Stimulated activated CD8-positive, alpha-beta memory T cell treated with anti-CD3 and anti-CD28 coated beads, Interleukin-2, amount 100 ng/mL, for 48 hours (primary cell): ENCODE measurements at regions not wholly inside any gene's neighbourhood (a gene's known extent, or its start where the extent isn't known, plus 50 kb on each side); places are given as distances from the start of the nearest gene placed in this dataset.
"Not testable (repeated sequence)": the region's sequence is repeated elsewhere in the genome, so short reads cannot be mapped to it uniquely, and the experiment has no call there.

Source experiments
- DNase-seq, 2 donors: peaks; one replicate each; pipeline ENCODE4 v3.0.0-alpha.2; 2020; ENCODE audit warnings: low read depth in 2 of 2

DNA sequence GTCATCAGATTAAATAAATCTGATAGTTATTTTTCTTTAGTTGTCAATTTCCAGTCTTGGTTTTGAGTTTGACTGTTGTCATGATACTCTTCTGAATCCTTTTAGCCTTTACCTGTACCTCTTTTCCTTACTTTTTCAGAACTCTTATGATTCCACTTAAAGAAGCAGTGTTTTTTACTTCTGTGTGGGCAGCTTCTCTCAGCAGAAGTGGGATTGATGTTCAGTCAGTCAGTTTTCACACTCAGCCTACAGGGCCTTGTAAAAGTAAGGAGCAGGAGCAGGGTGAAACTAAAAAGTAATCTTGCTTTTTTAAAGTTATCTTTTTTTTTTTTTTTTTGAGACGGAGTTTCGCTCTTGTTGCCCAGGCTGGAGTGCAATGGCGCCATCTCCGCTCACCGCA is 75.1 kb downstream of the HAUS1 start:
- DNase-seq = no peak

DNA sequence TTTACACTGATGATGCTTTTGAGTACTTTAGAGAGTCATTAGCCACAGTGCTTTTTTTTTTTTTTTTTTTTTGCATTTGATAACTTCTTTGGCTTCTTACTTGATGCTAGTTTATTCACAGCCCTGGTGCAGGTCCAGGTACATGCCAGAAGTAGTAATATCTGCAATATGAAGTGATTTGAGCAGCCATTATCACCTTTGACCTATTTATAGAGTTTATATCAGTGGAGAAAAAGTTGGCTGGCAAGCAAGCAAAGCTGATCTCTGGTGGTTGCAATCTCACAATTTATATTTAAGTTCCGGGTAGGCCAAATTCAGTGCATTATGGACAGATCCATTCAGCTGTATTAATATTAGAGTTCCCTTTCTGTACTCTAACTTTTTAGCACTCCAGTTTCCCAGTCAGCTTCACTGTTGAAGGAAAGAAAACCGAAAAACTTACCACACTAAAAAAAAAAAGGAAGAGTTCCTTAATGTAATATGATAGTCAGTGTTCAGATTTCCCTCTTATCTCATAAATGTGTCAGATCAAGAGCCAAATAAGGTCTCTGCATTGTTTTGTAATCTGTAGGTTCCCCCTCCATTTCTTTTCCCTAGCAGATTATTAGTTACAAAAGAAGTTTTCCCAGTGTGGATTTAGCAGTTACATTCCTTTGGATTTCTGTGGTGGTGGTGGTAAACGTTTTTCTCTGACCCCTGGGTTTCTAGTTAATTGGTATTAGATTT is 78.6 kb downstream of the HAUS1 start:
- no peak for DNase-seq

DNA sequence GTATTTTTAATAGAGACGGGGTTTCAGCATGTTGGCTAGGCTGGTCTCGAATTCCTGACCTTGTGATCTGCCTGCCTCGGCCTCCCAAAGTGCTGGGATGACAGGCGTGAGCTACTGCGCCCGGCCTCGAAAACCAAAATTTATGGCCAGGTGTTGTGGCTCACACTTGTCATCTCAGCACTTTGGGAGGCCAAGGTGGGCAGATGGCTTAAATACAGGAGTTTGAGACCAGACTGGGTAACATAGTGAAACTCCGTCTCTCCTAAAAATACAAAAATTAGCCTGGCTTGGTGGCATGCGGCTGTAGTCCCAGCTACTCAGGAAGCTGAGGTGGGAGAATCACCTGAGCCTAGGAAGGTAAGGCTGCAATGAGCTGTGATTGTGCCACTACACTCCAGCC is 80.1 kb downstream of the HAUS1 start:
- DNase-seq = not testable (repeated sequence)

DNA sequence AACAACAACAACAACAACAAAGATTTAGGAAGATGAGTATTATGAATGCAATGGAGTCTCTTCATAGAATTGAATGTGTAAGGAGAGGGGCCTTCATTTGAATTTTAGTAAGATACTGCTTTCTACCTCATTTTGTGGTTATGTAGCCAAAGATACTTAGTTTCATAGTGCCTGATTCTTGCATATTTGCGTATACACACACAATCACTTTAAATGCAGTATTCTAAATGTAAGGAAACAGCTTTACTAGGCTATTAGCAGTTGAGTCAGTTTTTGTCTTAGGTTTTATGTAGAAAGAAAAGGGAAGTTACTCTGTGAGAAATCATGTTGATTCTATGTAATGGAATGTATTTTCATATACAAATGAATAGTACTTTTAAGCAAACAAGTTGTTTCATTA is 80.5 kb downstream of the HAUS1 start:
- DNase-seq = no peak

DNA sequence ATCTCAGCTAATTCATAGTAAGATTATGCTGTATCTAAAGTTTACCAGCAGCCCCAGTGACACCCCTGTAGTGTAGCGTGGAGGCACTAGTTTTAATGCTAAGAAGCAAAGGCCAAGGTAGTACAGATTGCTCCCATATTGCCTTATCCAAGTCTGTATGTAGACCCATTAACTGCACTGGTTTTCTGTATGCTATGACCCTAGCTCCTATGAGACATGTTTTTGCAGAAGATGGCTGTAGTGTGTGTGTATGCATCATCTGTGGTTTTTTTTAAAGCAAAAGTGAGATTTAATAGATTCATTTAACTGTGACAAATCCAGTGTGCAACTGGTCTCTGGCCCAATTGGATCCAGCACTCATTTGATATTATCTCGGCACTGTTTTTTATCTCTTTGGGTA is 86.5 kb downstream of the HAUS1 start:
- DNase-seq = no peak

DNA sequence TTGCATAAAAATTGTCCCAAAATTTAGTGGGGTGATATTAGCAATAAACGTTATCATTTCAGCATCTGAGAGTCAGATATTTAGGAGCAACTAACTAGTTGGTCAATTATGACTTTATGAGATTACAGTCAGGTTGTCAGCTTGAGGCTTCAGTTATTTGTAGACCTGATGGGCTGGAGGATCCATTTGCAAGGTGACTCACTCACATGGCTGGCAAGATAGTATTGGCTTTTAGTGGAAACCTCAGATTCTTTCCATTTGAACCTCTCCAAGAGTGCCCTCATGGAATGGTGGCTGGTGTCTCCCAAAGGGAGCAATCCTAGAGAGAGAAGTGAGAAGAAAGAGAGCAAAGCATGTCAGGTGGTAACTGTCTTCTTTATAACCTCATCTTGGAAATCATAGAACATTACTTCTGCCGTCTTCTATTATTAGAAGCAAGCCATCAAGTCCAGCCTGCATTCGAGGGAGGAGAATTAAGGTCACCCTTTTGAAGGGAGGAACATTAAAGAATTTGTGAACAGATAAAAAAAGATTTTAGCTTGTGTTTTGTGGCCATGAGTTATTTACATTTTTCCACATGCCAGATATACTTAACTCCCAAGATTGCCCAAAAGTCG is 92.5 kb downstream of the HAUS1 start:
- no peak for DNase-seq

DNA sequence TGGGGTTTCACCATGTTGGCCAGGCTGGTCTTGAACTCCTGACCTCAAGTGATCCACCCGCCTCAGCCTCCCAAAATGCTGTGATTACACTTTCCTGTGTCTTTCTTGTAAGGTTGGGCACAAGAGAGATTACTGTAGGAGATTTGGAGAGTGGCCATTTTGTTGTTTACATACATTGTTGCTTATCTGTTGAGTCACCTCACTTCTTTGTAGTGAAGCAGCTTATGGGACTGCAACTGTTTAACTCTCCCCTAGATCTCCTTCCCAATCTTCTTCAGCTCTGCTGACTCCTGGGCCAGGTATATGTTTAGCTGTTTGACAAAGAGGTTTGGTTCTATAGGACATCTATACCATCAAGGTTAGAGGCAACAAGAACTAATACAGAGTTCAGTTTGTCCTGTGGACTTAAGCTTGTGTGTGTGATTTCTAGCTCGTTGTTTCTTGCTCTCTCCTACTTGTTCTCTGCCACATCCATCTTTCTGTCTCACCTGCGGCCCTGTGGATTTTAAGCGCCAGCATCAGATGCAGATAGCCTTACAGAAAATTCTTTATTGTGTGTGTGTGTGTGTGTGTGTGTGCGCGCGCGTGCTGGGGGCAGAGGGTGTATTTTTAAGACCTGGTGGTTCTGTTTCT is 95.4 kb downstream of the HAUS1 start:
- DNase-seq = no peak

DNA sequence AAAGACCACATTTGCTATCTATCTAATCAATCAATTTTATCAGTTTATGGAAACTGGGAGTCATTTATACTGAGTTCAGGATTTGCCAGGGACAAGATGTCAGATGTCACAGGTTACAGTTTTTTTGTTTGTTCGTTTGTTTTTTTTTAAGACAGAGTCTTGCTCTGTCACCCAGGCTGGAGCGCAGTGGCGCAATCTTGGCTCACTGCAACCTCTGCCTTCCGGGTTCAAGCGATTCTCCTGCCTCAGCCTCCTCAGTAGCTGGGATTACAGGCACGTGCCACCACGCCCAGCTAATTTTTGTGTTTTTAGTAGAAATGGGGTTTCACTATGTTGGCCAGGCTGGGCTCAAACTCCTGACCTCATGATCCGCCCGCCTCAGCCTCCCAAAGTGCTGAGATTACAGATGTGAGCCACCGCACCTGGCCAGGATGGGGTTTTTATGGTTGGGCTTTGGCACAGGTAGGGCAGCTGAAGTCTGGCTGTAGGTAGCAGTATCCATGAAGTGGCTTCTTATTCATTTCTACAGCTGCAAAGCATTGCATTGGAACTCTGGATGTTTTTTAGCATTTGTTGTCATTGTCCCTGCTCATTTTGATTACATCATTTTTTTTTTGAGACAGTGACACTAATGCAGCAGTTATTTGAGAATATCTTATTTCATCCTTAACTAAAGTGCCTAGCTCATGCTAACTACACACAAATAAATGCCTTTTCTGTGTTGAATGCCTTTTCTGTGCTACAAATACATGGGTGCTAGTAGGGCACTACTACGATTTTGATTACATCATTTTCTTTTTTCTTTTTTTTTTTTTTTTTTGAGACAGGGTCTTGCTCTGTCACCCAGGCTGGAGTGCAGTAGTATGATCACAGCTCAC is 96.2 kb downstream of the HAUS1 start:
- not testable (repeated sequence) for DNase-seq

DNA sequence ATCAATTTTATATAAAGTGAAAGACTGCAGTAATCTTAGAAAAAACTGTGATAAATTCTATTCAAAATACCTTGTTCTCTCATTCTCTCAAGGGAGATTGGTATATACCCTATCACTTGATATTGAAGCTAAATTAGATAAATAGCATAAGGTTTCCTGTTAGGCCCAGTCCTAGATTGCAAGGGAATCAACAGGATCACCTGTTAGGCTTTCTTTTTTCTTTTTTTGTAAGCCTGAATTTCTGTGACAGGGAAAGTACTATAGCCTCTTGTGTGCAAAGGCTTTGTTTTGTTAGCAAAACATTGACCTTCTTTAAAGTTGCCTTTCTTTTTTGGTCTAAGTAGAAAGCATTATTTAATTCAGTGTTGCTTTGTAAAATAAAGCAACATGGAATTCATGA is 100.0 kb downstream of the HAUS1 start:
- no peak for DNase-seq

DNA sequence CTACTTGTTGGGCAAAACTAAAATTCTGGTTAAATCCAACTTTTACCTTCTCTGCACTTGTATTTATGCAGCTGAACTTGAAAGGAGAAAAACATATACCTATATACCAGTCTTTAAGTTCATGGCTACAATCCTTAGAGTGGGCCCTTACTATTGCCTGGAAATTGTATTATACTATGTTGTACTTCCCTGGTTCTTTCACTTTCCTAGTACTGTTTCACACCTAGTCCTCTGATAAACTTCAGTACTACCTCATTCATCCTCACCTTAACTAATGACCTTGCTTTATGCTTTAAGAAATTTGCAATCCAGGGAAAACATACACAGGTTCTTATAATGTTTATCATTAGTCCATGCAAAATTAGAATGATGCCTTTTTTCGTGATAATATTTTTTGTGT is 103.8 kb downstream of the HAUS1 start:
- no peak for DNase-seq

DNA sequence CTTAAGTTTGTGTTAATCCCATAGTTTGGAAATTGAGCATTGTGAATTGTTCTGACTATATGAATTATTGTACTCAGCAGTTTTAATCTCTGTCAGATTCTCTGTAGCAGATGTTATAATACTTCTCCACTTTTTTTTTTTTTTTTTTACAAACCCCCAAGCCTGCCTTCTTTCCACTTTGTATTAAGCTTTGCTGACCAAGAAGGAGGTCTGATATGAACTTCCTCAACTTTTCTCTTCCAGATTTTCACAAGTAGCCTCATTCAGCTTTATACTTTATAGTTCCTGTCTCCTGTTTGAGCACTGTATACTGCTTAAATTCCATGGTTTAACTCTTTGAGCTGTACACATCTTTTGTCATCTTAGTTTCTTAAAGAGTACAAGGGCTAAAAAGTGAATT is 105.0 kb downstream of the HAUS1 start:
- no peak for DNase-seq

DNA sequence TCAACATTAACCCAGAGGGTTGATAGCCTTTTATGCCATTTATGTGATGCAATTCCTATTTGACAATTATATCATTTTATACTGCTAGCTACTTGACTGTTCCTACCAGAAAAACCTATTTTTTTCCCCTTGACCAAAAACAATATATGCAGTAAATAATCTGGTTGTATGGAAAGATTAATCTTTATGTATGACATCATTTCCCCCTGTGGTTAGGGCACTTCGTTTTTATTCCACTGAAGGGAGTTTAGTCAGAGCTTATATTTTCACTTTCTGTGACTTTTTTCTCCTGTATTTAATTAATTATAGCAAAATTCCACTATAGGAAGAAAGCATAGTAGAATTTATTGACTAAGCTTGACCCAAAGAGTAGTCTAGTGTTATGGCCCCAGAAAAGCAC is 107.6 kb downstream of the HAUS1 start:
- no peak for DNase-seq

DNA sequence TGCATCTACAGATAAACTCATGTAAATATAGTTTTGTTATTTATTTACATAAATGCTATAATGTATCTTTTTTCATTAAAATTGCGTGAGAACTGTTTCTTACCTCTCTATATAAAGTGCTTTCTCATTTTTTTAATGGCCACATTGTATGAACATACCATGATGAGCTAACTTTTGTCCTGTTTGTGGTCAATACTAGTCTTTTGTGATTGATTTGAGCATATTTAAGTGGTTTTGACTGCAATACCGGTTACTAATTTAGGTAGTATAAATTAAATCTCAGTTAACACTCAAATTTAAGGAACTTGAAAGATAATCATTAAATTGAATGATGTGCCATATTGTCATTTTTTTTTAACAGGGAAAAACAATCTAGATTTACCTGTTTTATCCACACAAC is 108.2 kb downstream of the HAUS1 start:
- no peak for DNase-seq

DNA sequence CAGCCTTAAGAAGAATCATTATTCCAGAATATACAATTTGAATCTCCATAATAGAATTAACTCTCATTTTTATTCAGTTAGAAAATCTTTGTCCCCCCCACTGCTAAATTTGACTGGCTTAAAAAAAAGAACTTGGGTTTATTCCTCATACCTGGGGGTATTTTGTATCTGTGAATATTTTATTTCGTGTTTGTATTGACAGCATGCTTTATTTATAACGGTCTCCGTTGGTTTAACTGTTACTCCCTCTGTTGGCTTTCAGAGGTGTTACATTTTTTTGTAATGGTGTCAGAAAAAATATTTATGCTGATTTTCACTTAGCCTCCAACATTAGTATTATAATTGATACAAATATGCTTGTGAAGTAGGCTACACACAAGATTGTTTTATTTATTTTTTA is 109.1 kb downstream of the HAUS1 start:
- no peak for DNase-seq

DNA sequence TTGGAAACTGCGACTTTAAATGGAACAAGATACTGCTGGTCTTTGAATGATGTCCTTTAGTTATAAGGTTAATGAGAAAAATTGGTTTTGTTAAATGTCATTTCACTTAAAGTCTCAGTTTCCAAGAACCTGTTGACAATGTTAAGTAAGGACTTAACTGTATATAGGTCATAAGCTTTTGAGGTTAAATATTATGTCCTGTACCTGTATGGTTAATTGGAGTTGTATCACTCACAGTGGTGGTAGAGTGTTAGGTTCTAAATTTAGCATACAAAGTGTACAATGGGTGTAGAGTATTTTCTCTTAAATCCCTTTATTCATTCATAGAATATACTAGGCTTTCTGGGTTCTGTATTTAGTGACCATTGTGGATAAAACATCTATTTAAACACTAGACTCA is 110.2 kb downstream of the HAUS1 start:
- no peak for DNase-seq

DNA sequence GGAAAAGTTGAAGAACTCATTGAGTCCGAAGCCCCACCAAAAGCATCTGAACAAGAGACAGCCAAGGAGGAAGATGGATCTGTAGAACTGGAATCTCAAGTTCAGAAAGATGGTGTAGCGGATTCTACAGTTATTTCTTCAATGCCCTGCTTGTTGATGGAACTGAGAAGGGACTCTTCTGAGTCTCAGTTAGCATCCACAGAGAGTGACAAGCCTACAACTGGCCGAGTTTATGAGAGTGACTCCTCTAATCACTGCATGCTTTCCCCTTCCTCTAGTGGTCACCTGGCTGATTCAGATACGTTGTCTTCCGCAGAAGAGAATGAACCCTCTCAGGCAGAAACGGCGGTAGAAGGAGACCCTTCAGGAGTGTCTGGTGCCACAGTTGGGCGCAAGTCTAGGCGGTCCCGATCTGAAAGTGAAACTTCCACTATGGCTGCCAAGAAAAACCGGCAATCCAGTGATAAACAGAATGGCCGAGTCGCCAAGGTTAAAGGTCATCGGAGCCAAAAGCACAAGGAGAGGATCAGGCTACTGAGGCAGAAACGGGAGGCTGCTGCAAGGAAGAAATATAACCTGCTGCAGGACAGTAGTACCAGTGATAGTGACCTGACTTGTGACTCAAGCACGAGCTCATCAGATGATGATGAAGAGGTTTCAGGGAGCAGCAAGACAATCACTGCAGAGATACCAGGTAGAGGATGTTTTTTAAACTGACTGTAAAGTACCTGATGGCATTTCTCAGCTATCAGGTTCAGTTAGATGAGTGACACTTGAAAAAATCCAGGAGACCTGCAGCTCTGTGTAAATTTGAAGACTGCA is 111.9 kb downstream of the HAUS1 start:
- no peak for DNase-seq

DNA sequence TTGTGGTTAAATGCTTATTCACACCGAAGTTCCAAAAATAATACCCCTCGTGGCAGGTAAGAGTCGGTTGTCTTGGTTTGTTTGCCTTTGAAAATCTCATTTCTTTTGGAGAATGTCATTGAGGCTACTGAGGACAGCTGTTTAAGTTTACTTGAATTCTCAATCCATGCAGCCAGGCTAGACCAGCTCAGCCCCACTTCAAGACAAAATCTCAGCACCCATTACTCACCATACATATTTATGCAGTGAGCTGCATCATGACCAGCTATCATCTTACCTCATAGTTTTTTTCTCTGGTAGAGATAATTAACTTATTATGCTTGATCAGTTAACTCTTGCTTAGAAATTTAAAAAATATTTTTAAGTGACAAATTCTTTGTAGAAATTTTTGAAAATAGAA is 115.9 kb downstream of the HAUS1 start:
- DNase-seq = no peak

DNA sequence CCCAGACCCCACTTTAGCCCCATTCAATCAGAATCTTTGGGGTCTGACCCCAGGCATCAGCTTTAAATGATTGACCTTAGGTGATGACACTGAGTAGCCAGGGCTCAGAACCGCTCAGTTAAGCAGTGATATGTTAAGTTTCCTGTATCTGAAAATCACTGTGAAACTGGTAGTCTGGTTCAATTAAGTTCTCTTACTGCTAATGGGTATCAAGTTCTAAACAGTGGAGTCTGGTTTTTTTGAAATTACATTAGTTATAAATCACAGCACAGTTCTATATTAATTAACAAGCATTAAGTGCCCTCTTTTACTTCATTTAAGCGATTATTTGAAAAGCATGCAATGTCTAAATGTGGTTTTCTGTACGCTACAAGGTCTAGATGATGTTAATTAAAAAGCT is 117.9 kb downstream of the HAUS1 start:
- DNase-seq = no peak

DNA sequence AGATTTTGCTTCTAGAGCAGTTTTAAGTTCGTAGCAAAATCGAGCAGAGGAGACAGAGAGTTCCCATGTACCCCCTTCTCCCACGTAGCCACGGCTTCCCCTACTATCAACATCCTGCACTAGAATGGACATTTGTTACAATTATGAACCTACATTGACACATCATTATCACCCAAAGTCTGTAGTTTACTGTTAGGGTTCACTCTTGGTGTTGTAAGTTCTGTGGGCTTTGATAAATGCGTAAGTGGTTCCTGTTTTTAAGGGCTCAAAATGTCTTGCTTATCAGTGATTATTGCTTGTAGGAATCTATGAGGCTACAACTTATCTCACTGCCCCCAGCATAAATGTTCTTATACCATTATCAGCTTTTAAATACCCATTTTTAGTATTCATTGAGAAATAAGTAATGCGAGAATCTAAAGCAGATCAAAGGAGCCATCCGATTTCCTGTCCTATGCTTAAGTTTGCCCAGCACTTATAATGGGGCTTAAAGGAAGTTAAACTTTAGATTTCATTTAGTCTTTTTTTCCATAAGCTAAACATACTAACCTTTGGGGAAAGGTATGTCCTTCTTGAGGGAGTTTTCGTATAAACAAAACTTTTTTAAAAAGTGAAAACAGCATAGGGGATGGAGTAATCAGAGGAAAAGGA is 118.7 kb downstream of the HAUS1 start:
- no peak for DNase-seq

DNA sequence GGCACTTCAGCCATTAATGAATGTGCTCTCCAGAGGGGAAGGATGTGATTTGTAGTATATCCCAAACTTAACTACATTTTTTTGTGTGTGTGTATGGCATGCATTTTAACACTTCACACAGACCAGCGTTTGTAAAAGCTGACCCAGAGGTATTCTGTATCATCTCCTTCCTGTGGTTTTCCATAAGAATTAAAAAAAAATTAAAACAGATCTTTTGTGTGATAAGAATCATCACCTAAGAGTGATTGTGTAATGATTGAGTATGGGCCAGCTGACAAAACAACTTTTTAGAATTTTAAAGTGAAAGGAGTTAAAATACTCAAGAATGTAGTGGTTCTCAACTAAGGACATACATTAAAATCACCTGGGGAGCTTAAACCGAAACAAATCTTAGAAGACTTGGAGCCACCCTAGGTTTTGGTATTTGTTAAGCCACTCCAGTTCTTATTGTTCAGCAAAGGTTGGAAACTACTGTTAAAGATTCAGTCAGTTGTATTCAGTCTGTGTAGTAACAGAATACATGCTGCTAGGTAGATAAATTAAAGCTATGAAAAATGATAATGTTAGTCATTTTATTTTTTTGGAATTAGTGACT is 120.1 kb downstream of the HAUS1 start:
- no peak for DNase-seq

DNA sequence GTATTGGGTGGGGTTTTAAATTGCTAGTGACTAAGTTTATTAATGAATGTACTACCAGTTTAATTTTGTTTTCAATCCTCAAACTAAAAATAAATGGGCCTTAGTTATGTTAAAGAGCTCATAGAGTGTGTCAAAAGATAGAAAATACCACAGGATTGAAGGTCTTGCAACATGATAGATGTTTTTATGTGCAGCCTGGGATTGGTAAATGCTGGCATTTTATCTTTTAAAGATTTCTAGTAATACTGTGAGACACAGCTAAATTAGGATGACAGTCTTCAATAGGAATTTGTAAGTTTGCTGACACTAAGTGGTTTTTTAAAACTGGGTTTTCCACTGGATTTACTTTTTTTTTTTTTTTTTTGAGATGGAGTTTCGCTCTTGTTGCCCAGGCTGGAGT is 122.3 kb downstream of the HAUS1 start:
- DNase-seq = no peak
